ENCODE measurements at regions not wholly inside any gene's neighbourhood (a gene's known extent, or its start where the extent isn't known, plus 50 kb on each side); places are given as distances from the start of the nearest gene placed in this dataset.

- no peak for TF ChIP-seq CTCF (conservative IDR thresholded peaks at IDR 0.05 in 1 of 2, IDR thresholded peaks at IDR 0.05 in 1 of 2; ENCODE audit: low read depth in 1 of 2, low read length in 2 of 2)
- TF ChIP-seq EZH2 (IDR thresholded peaks at IDR 0.05; ENCODE audit: low read length, missing control alignments): no peak
Observed at GRCh38 chr9:7342736-7343135, 456.8 kb downstream of the DMAC1 start.

All from fibroblast of lung (primary cell).